ENCODE measurements at regions not wholly inside any gene's neighbourhood (a gene's known extent, or its start where the extent isn't known, plus 50 kb on each side); places are given as distances from the start of the nearest gene placed in this dataset.

DNA sequence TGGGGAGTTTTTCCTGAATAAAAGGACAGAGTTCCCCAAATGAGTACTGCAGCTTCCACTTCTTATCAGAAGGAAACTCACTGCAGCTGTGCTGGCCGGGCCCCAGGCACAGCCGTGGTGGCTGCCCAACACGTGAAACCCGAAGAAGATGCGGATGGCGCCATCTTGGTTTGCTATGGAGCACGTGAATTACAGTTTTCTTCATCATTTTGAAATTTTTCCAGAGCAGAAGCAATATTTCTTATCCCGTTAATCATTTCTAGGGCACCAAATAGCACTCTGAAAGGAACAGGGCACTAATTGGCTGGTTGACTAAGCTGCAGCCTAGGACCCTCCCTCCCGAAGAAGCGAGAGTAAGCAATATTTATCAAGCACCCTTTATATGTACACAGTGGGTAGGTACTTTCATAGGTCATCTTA, 63.2 kb upstream of the EPS8L3 start:
- ATAC-seq = no peak
- no peak for DNase-seq

DNA sequence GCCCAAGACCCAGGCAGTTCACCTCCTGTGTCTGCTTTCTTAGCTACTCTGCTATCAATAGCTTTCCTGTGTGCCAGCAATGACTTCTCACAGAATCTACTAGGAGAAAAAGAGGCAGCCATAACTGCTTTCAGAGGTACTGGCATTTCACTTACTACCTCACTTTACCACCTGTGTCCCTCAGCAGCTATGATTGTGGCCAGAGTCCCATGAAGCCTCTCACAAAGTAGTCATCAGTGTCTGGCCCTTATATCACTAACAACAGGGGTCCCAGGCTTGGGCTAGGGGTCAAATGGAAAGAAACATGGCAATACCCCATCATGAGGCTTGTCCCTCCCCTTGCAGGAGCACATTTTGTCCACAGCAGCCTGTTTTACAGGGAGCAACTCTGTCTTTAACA, 62.7 kb upstream of the EPS8L3 start:
- no peak for DNase-seq
- ATAC-seq = no peak

DNA sequence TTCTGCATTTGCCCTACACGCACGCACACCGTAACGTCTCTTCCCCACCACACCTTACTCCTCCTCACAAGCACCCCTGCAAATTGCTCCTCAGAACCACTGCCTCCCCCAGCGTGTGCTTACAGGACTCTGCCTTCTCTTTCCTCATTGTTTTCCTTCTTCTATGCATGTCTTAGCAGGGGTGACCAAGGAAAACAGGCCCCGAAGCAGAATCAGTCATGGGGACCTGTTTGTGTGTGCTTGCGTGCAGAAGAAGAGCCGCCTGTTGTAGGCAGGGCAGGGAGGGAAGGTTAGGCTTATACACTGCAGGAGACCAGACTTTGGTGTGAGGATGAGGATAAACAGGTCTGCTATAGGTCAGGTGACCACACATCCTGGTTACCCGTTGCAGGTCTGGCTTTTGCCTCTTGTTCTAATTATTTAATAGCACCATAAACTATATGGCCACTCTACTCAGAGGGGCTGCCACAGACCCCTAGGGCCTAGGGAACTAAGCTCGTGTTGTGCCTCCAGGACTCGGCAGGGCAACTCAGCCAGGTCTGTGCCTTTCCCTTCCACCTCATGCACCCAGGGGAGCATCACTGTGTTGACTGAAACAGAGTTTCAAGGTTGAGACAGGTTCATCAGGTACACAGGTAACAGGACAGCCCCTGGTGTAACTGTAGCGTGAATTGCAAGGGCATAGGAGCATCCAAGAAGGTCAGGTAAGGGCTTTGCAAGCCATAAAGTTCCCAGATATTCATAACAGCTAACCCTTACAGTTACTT, 60.8 kb upstream of the EPS8L3 start:
- no peak for DNase-seq
- no peak for ATAC-seq

DNA sequence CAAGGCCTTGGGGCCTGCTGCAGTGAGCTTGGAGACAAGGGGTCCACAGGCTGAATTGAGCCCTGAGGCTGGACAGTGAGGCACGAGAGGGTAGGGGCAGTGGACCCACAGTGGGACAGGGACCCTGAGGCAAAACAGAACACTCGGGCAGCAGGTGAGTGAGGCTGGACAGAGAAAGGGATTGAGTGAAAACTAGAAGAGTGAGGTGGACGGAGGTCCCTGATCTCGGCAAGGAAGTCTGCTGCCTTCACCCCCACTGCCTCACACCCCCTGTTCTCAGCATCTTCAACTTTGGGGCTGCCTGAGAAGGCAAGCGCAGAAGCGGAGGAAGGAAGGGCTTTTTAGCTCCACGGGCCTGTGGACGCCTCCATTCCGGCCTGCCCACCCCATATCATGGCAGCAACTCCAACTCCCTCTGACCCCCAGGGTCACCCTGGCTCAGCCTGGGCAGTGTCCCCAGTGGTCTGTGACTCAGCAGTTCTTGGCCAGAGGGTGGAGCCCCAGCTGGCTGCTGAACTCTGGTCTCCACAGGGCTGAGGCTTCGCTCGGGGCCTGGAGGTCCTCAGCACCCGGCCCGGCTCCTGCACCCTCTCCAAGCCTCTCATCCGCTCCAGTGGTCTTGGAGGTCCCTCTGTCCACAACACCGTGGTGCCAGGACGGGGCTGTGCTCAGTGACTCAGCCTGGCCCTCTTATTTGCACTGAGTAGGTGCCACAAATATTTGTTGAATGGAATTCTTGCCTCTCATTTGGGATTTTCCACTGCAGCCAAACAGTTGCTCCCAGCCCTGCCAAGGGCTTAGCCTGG, 60.0 kb upstream of the EPS8L3 start:
- DNase-seq = no peak

DNA sequence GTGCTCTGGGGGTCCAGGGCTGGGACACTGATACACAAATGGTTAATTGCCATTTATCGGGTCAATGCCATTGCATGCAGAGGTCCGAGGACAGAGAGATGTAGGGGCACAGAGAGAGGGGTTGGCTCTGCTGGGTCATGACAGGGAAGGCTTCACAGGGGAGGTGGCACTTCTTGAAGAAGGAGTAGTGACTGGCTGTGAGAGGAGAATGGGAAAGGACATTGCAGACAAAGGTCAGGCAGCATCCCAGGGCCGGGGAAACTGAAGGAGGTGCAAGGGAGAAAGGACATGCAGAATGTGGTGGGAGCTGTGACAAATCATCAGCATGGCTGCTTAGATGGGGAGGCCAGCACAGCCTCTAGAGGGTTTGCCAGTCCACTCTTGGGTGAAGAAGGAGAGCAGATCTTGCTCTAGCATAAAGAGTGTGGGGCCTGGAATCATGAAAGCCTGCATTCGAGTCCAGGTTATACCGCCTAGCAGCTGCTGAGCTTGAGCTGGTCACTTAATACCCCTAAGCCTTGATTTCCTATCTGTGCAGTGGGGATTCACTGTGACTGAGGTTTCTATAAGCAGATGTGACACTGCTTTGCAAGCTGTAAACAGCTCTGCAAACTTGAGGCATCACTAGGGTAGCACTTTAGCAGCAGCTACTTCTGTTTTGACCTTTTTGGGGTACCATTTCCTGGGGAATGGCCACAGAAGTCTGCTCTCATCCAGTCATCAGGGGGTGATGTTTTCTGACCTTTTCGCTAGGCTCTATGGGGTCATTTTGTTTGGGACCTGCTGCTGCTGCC, 59.2 kb upstream of the EPS8L3 start:
- DNase-seq (no peak), ATAC-seq (no peak)

More for the DNA sequence above, 60.0 kb upstream of the EPS8L3 start:
- ATAC-seq = no peak

DNA sequence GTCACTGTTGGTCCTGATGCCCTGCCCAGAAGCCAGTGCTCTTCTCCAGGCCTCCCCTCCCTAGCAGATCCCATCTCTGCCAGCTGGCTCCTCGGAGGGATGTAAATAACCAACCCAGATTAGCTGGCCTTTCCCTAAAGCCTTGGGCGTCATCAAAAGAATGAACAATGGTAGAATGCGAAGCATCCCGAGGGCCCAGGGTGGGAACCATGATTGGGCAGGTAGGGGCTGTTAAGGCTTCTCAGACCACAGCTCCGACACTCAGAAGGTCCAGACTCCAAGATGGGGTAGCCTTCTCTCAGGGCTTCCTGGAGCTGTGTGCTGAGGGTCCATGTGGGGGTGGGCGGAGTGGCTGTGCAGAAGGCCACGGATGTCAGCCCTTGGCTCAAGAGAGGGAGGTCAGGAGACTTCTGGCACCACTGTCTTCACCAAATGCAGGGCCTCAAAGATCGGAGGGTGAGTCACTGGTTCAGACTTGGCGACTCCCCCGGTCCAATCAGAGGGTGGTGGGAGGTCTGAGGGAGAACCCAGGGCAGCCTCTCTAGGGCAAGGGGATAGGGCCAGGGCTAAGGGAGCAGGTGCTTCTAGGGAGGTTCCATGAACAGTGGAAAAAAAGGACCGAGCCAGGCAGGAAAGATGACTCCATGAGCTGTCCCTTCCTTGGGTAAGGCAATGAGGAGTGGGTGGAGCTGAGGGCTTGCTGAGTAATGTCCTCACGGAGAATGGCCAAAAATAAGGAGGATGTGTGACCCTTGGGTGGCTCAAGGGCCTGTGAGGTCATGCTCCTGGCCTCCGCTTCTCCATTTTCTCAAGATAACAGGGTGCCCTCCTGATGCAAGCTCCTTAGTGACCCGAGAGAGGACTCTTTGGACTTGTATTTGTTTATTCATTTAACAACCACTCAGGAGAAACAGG, 58.4 kb upstream of the EPS8L3 start:
- no peak for ATAC-seq

DNA sequence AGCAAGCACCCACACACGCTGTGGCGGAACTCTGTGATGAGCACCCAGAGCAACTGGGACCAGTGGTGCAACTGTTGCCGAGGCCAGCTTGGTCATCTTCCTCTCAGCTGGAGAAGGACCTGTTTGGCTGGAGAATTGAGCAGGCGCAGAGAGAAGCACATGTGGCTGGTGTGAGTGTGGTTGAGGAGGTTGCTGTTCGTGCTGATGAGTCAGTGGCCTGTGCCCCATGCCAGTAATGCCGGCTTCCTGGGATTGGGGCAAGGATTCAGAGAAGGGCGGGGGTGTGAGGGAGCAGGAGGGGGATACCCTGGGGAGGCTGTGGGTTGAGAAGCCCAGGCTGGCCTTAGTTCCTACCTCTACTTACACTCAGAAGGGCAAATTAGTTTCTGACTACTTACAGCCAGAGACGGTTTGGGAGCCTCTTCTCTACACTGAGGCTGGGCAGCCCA, 57.5 kb upstream of the EPS8L3 start:
- ATAC-seq (peak; percentile 38), DNase-seq (peak; percentile 60)

More for the DNA sequence above, 58.4 kb upstream of the EPS8L3 start:
- DNase-seq = no peak

DNA sequence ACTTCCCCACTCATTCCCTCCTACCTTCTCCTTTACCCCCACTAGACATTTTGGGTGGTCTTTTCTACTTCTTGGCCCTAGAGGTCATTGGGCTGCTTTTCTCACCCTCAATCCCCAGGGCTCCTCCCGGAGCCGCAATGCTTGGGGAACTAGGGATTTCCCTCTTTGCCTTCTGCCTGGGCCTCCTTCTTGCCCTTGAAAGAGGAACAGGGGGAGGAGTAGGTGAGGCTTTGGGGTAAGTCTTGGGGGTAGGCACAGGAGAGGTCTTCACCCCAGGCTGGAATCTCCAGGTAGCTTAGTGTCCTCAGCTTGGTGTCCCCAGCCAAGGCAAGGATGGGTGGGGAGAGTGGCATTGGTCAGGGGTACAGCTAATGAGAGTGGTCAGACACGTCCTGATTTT, 56.2 kb upstream of the EPS8L3 start:
- DNase-seq (no peak), ATAC-seq (no peak)

DNA sequence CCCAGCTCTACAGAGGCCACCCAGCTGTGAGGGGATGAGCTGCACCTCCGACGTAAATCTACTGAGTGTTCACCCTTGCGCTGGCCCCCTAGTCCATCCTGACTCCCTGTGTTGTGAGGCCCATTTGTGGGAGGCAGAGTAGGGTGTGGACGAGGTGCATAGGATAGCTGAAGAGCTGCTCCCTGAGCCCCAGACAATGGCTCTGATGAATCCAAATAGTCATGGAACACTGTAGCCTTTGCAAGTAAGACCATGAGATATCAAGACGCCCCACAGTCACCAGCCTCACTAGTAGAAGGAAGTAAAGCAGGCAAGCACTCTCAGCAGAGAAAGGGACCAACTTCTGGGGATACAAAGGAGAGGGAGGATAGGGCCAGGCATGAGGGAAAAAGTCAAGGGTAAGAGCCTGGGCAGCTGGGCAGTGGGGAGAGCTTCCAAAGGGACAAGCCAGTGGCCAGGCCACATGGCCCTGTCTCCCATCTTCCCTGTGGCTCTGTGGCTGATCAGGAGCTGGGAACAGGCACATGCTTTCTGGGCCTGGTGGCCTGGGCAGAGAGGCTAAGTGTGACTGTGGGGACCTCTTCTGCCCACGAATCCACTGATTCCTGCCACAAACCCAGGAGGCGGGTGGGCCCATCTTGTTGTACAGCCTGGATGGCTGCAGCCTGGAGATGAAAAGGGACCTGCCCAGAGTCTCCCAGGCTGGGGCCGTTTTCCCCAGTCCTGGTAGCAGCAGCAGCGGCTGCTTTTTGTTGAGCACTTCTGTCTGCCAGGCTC, 55.5 kb upstream of the EPS8L3 start:
- ATAC-seq (no peak), DNase-seq (no peak)

DNA sequence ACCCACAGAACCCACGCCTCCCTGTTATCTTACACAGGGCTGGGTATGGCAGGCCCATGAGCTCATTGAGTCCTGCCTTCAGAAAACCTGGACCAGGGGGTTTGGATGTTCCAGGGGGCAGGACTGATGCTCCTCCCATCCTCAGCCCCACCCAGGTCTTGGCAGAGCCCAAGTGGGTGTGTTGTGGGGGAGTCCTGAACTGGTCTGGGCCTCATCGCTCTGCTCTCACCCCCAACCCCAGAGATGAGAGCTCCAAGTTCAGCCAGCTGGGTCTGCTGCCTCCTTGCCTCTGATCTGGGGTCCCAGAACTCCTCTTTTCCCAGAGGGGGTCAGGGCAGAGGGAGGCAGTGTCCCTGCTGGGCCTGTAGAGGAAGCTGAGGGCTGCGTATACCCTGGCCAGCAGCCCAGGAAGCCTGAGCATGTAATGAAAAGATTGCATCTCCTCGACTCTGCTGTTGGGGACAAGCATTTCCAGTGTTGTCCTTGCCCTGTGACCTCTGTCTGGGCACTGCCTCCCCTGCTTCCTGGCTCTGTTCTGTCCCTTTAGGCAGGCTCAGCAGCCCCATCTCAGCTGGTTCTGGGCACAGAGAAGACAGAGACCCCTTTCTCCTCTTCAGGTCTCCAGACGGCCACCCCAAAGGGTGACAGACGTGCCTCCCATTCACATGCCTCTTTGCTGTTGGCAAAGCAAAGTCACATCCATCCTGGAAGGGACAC, 54.7 kb upstream of the EPS8L3 start:
- ATAC-seq = no peak
- DNase-seq = no peak

DNA sequence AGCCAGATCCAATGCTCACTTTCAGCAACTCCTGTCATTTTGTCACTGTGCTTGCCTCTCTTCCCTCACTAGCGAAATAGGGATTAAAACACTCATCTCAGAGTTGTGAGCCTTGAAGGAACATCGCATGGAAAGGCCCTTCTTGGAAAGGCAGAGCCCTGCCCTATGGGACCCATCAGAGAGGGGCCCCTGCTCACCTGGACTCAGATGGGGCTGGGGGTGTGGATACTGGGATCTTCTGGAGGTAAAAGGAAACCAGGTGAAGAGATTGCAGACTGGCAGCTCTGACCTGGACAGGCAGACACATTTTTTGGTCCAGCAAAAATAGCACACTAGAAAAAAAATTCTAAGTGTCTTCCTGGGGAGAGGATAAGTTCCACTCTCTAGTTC, 54.2 kb upstream of the EPS8L3 start:
- DNase-seq (no peak), ATAC-seq (no peak)

DNA sequence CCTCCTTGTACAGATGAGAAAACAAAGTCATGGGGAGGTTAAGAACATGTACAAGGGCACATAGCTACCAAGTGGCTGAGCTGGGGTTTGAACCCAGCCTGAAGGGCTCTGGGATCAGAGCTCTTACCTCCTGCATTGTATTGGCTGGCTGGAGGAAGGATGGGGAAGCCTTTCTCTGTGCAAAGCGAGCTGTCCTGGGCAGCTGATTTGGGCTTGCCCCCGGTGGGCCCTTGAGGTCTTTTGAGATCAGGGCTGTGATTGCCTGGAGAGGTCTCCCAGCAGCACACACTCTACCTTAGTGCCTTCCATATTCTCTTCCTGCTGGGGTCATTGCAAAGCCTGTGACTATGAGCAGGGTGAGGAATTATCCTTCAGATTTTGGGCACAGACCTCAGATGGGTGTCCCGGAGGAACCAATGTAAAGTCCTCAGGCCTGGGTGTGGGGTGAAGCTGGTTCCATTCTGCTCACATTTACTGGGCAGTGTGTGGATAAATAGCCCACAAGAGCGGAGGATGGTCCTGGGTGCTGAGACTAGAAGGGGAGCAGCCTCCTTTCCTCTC, 53.3 kb upstream of the EPS8L3 start:
- DNase-seq = no peak
- ATAC-seq = no peak

DNA sequence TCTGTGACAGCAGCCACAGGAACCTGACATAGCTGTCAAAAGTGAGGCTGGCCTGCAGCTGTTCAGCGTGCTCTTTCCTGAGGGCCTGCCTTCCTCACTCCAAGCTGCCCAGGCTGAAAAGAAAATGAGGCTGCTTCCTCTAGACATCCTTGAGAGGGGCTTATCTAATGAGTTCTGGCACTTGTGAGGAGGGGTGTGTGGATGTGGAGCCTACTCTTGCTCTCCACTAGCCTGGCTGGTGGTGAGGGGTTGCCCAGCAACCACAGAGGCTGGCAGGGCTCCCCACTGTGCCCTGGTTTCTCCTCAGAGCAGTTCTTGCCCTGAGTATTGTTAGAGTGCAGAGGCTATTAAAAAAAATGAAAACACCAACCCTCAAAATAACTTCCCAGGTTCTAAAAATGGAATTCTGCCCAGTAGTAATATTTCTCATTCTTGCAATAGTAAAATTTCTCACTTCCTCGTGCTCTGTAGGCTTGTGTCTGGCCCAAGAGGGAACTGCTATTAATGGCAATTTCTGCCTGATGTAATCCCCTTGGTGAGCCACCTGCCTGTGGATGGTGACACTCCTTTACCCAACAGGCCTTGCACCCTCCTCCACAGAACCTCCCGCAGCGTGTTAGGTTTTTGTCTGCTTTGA, 52.6 kb upstream of the EPS8L3 start:
- ATAC-seq (peak; percentile 29), DNase-seq (no peak)

DNA sequence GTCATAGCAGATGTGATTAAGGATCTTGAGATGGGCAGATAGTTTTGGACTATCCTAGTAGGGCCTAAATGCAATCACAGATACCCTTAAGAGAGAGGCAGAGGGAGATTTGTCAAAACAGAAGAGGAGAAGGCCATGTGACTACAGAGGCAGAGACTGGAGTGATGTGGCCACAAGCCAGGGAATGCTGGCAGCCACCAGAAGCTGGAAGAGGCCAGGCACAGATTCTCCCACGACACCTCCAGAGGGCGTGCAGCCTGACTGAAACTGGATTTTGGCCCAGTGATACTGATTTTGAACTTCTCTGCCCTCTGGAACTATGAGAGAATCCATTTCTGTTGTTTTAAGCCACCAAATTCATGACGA, 52.1 kb upstream of the EPS8L3 start:
- DNase-seq (no peak), ATAC-seq (no peak)

DNA sequence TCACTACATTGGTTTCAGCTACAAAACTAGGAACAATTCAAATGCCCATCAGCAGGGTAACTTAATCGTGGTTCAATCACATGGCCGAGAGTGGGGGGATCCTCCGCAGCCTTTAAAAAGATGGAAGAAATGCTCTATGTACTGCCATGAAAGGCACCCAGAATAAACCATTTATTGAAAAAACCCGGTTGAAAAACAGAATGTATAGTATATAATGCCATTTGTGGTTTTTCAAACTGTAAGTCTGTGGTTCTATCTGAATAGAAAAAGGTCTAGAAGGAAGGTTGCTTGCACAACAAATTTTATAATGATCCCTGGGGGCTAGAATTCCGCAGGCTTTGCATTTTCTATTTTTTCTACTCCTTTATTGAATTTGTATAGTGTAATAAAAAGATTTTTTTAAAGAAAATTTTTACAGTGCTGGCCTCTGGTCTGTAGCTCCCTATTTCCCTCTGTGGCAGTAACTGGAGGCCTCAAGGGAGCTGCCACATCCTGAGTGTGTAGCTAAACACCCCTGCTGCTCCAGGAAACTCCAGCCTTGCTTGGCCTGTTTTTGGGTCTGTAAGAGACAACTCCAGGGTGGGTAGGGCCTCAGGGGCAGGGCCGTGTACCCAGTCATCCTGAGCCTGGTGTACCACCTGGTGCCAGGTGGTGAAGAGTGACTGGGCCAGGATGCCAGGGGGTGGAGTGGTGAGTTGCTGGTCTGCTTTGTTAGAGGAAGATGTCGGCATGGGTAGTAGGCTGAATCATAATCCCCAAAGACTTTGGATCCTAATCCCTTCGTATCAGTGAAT, 51.5 kb upstream of the EPS8L3 start:
- DNase-seq (no peak), ATAC-seq (no peak)

DNA sequence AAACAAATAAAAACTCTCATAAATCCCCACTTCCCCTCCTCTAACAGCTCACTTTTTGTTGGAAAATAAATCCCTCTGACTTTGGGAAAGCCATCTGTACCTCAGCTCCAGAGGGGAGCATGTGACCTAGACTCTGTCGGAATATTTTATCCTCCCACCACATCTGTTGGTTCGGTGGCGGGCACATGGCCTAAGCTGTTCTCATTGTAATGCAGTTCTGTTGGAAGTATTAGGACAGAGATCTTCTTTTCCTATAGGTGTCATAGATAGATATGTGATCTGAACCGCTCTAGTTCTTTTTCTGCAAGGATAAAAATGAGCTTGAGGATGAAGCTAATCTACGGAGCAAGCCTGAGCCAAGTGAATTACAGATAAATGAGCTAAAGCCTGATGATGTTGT, 50.5 kb upstream of the EPS8L3 start:
- ATAC-seq (no peak), DNase-seq (no peak)

Data from stimulated activated naive CD8-positive, alpha-beta T cell treated with anti-CD3 and anti-CD28 coated beads, Interleukin-15, Interleukin-2, amounts not matched to agents 100 U/mL and 50 U/mL, for 24 hours (primary cell).